Progenitor cell of endocrine pancreas (in vitro differentiated cells): ENCODE measurements at regions not wholly inside any gene's neighbourhood (a gene's known extent, or its start where the extent isn't known, plus 50 kb on each side); places are given as distances from the start of the nearest gene placed in this dataset.
"Not testable (repeated sequence)": the region's sequence is repeated elsewhere in the genome, so short reads cannot be mapped to it uniquely, and the experiment has no call there.

Experiments used
- DNase-seq: peaks from one replicate; pipeline ENCODE4 v3.0.0; 2021; ENCODE audit warnings: low spot score; ENCODE audit not compliant: unreplicated experiment
- H3K27ac Mint-ChIP-seq: 2 replicates; pipeline ENCODE4 v1.8.0; 2021; ENCODE audit warnings: mild to moderate bottlenecking, moderate library complexity, mixed read lengths
- H3K27me3 Mint-ChIP-seq: 2 replicates; pipeline ENCODE4 v1.8.0; 2021; ENCODE audit warnings: mixed read lengths
- H3K36me3 Mint-ChIP-seq: 2 replicates; pipeline ENCODE4 v1.8.0; 2022; ENCODE audit warnings: mixed read lengths; ENCODE audit not compliant: insufficient read depth
- H3K4me1 Mint-ChIP-seq: 2 replicates; pipeline ENCODE4 v1.8.0; 2021; ENCODE audit warnings: low read depth, mixed read lengths
- H3K4me3 Mint-ChIP-seq: 2 replicates; pipeline ENCODE4 v1.8.0; 2021; ENCODE audit warnings: low read depth, mild to moderate bottlenecking, moderate library complexity, mixed read lengths
- H3K9me3 Mint-ChIP-seq: 2 replicates; pipeline ENCODE4 v1.8.0; 2021; ENCODE audit warnings: low read depth, mixed read lengths
- TF ChIP-seq, protein P1 (sequence below): fragments of 200-600 bp; sonication (generic); IDR thresholded peaks from one replicate; pipeline ENCODE4 v1.5.0; 2021; ENCODE audit warnings: antibody characterized with exemption, mild to moderate bottlenecking; ENCODE audit not compliant: unreplicated experiment

DNA sequence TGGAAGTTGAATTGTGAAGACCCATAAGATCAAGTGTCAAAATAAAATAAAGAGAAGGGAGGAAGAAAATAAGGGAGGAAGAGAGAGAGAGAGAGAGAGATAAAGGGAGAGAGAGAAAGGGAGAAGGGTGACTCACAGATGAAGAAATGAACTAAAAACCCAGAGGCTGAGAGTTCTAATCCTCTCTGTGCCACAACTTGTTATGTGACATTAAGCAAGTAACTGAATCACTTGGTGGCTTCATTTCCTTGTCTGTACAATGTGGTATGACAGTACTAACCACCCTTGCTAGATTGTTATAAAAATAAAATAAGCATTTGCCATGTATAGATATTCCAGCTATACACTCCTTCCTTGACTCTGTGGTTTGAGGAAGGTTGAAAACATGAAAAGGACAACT lies 189.0 kb upstream of the FRMD6 start:
- H3K27ac Mint-ChIP-seq = no peak overlapping the region
- H3K36me3 Mint-ChIP-seq = peaks cover 2% of the 10 kb centered on the region
- peaks cover 8% of the 10 kb centered on the region for H3K9me3 Mint-ChIP-seq
- H3K4me1 Mint-ChIP-seq = peaks cover 17% of the 10 kb centered on the region
- no peak overlapping the region for H3K4me3 Mint-ChIP-seq
- TF ChIP-seq, protein P1, sequence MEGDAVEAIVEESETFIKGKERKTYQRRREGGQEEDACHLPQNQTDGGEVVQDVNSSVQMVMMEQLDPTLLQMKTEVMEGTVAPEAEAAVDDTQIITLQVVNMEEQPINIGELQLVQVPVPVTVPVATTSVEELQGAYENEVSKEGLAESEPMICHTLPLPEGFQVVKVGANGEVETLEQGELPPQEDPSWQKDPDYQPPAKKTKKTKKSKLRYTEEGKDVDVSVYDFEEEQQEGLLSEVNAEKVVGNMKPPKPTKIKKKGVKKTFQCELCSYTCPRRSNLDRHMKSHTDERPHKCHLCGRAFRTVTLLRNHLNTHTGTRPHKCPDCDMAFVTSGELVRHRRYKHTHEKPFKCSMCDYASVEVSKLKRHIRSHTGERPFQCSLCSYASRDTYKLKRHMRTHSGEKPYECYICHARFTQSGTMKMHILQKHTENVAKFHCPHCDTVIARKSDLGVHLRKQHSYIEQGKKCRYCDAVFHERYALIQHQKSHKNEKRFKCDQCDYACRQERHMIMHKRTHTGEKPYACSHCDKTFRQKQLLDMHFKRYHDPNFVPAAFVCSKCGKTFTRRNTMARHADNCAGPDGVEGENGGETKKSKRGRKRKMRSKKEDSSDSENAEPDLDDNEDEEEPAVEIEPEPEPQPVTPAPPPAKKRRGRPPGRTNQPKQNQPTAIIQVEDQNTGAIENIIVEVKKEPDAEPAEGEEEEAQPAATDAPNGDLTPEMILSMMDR = no peak
- no peaks in the 10 kb centered on the region for H3K27me3 Mint-ChIP-seq
- DNase-seq = no peak

DNA sequence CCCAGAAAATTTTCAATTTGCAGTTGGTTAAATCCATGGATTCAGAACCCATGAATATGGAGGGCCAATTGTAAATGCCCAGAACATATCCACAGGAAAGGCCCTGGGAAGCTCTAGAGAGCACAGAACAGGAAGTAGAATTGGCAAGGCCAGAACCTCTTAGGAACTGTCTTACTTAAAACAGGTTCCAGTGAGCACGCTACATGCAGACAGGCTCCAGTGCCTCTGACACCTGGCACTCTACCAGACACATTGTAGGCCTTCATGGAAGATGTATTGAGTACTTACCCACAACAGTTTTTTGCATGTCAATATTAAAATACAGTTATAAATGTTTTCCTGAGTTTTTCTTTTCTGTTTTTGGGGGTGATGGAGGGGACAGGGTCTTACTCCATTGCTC lies 188.2 kb upstream of the FRMD6 start:
- Mint-ChIP-seq H3K4me3 (no peak overlapping the region), H3K4me1 (peaks cover 10% of the 10 kb centered on the region), H3K27me3 (no peaks in the 10 kb centered on the region), H3K9me3 (peaks cover 5% of the 10 kb centered on the region), H3K27ac (no peak overlapping the region), H3K36me3 (no peaks in the 10 kb centered on the region)
- TF ChIP-seq, protein P1 = no peak
- no peak for DNase-seq

DNA sequence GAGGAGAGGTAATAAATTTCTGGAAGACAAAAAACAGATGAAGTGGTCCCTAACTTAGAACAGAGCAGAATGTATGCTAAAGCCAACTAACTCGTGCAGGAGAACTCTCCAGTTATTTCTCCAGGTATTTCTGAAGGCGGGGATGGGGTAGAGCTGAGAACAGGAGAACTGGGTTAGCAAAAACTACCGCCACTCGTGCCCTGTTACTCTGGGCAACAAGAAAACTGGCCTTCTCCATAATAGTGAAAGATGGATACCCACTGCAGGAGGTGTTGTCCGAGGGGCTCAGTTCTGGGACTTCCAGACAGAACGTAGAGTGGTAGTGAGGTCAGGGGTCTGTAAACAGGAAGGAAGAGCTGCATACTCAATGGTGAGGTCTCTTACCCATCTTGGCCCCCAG lies 187.3 kb upstream of the FRMD6 start:
- TF ChIP-seq, protein P1 = no peak
- H3K4me1 Mint-ChIP-seq = peaks cover 8% of the 10 kb centered on the region
- no peak overlapping the region for H3K4me3 Mint-ChIP-seq

DNA sequence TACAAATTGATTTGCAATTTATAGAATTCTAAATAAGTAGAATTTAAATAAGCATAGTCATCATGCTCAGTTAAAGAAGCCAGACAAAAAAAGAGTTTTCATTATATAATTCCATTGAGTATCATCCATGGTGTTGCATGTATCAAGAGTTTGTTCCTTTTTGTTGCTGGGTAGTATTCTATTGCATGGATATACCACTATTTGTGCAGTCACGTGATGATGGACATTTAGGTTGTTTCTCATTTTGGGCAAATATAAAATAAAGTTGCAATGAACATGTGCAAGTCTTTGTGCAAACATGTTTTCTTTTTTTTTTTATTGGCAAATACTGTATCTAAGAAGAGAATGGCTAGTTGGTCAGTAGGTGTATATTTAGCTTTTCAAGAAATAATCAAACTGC lies 186.2 kb upstream of the FRMD6 start:
- TF ChIP-seq, protein P1 = no peak
- no peak for DNase-seq
- no peaks in the 10 kb centered on the region for H3K27me3 Mint-ChIP-seq
- H3K36me3 Mint-ChIP-seq = no peaks in the 10 kb centered on the region
- no peak overlapping the region for H3K27ac Mint-ChIP-seq
- H3K4me3 Mint-ChIP-seq = no peak overlapping the region
- H3K4me1 Mint-ChIP-seq = peaks cover 7% of the 10 kb centered on the region
- H3K9me3 Mint-ChIP-seq = peaks cover 3% of the 10 kb centered on the region

More for the DNA sequence above, 187.3 kb upstream of the FRMD6 start:
- Mint-ChIP-seq H3K36me3 (no peaks in the 10 kb centered on the region), H3K9me3 (no peaks in the 10 kb centered on the region), H3K27ac (no peak overlapping the region), H3K27me3 (no peaks in the 10 kb centered on the region)
- no peak for DNase-seq

DNA sequence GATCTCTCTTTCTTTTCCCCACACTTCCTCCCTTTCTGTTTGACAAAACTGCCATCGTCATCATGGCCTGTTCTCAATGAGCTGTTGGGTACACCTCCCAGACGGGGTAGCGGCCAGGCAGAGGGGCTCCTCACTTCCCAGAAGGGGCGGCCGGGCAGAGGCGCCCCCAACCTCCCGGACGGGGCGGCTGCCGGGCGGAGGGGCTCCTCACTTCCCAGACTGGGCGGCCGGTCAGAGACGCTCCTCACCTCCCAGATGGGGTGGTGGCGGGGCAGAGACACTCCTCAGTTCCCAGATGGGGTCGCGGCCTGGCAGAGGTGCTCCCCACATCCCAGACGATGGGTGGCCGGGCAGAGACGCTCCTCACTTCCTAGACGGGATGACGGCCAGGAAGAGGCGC lies 184.3 kb upstream of the FRMD6 start:
- H3K36me3 Mint-ChIP-seq, H3K4me3 Mint-ChIP-seq: not testable (repeated sequence)

DNA sequence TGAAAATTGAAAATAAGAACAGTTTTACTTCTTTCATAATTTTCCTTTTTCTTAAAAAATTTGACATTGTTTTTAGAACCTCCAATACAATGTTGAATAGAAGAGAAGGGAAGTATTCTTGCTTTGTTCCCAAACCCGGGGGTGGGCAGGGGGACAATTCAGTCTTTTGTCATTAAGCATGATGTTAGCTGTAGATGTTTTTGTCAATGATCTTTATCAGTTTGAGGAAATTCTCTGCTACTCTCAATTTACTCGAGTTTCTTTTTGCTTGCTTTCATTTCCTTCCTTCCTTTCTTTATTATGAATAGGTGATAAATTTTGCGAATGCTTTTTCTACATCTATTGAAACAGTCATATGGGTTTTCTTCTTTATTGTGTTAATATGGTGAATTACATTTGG lies 183.2 kb upstream of the FRMD6 start:
- TF ChIP-seq, protein P1 = no peak
- Mint-ChIP-seq H3K9me3 (peaks cover 6% of the 10 kb centered on the region), H3K4me1 (peaks cover 5% of the 10 kb centered on the region), H3K36me3 (no peaks in the 10 kb centered on the region), H3K27me3 (no peaks in the 10 kb centered on the region), H3K27ac (no peak overlapping the region), H3K4me3 (no peak overlapping the region)
- DNase-seq = no peak

More for the DNA sequence above, 184.3 kb upstream of the FRMD6 start:
- not testable (repeated sequence) for H3K27ac Mint-ChIP-seq, H3K9me3 Mint-ChIP-seq, H3K27me3 Mint-ChIP-seq, DNase-seq, H3K4me1 Mint-ChIP-seq
